NCI-H1694 (cell line): ENCODE measurements at regions not wholly inside any gene's neighbourhood (a gene's known extent, or its start where the extent isn't known, plus 50 kb on each side); places are given as distances from the start of the nearest gene placed in this dataset.

Source experiments
- DNase-seq: peaks from one replicate; lab custom pipeline; 2025; lab: John Stamatoyannopoulos, UW

DNA sequence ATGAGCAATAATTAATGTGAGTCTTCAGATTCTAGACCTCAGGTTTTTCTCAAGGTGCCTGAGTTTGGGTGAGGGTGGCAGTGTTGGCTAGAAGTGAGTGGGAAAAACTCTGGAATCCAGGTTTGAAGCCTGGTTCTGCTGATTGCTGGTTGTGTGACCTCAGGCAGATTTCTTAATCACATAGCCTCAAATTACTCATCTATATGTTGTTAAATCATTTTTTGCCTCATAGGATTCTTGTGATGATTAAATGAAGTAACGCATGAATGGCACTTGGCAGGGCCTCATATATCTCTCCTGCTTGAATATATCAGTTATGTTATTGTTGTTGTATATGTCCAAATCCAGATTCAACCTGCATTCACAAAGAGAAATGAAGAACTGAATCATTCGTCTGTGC lies 60.5 kb downstream of the NR2F2 start:
- no peak for DNase-seq

- DNase-seq = no peak
These were observed 62.1 kb downstream of the NR2F2 start for GRCh38 chr15:96392380-96393208.

DNA sequence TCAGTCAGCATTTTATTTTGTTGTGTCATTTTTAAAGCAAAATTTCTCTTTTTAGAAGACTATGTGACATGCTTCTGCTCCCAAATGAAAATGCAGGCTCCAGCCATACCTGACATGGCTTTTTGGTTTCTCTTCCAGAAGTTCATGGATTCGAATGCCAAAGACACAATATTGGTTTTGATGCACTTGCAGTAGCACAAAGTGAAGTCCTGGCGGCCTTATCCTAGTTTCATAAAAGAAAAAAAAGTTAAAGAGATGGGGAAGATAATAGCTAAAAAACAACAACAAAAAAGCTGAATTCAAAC lies 62.7 kb downstream of the NR2F2 start:
- DNase-seq = no peak

- DNase-seq = no peak
These were observed 65.2 kb downstream of the NR2F2 start for GRCh38 chr15:96395687-96396086.

DNA sequence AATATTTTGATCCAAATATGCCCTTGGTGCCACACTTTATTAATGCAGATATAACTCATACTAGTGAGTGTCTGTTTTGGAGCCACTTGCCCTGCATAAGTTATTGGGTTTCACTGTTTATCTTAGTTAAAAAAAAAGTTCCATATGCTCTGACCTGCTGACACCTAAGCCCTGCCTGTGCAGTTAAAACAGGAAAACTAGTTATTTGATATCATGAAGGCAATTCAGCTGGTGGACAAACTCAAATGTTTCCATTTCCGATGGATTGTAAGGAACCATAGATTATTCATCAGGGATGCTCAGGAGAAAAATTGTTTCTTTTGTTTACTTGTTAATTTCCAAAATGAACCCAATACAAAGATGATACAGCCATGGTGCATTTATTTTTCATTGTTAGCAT lies 68.3 kb downstream of the NR2F2 start:
- no peak for DNase-seq

GRCh38 chr15:96402403-96402802 lies 71.9 kb downstream of the NR2F2 start:
- DNase-seq = no peak

GRCh38 chr15:96403071-96403470 lies 72.6 kb downstream of the NR2F2 start:
- DNase-seq = no peak

- DNase-seq = no peak
These were observed 73.4 kb downstream of the NR2F2 start for GRCh38 chr15:96403932-96404331.

GRCh38 chr15:96404560-96404959 lies 74.1 kb downstream of the NR2F2 start:
- no peak for DNase-seq

GRCh38 chr15:96406291-96406690 lies 75.8 kb downstream of the NR2F2 start:
- DNase-seq = no peak

- no peak for DNase-seq
These were observed 76.2 kb downstream of the NR2F2 start for GRCh38 chr15:96406701-96407100.

DNA sequence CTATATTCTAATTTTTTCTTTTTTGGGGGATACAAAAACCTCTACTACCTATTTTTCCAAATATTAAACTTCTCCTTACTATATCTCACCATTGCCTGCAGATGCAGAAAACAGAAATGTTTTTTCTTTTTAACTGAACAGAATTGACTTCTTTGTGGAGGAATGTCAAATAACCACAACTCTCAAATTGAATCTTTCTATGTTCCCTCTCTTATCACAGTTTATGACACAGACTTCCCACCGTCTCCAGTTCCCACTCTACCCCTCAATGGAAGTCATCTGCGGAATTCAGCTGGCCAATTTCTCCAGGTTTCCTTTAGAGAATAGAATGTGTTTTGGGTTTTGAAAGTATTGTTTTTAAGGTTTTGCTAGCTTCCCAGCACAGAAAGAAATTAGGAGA lies 77.0 kb downstream of the NR2F2 start:
- no peak for DNase-seq

GRCh38 chr15:96408591-96409183 lies 78.2 kb downstream of the NR2F2 start:
- no peak for DNase-seq

DNA sequence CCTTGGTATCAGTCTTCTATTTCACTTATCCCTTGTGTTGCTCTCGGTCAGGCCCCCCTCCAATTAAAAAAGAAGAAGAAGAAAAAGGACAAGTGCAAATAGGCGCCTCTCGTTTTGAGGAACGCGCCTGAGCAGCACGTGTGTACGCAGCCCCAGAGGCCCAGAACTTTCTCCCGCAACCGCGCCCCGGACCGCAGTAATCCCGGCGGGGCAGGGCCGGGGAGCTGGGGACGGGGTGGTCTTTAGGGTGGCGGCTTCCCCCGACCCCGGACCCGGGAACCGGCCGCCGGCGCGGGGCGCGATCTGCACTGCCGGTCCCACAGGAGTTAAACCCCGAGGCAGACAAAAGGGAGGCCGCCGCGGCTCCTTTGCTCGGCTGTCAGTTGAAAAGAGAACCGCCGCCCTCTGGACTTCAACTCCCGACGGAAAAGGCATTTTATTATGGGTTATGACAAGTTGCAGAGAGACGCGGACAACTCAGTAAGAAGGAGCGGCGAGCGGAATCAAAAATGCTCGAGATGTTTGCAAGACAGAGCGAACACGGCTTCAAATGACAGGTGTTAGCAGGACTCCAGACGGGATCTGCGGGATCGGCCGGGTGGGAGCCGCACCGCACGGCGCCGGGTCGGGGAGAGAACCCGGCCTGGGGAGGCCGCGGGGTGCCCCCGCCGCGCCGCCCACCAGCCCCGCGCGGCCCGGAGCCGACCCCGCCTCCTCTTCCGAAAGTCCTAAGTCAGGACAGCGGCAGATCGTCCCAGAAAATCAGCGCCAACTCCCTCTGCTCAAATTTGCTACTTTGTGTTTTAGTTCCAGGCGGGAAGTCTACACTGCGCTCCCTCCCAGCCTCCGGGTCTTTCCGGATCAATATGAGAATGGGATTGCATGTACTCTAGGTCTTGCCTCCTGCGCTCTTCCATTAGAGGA lies 79.0 kb downstream of the NR2F2 start:
- DNase-seq = no peak

DNA sequence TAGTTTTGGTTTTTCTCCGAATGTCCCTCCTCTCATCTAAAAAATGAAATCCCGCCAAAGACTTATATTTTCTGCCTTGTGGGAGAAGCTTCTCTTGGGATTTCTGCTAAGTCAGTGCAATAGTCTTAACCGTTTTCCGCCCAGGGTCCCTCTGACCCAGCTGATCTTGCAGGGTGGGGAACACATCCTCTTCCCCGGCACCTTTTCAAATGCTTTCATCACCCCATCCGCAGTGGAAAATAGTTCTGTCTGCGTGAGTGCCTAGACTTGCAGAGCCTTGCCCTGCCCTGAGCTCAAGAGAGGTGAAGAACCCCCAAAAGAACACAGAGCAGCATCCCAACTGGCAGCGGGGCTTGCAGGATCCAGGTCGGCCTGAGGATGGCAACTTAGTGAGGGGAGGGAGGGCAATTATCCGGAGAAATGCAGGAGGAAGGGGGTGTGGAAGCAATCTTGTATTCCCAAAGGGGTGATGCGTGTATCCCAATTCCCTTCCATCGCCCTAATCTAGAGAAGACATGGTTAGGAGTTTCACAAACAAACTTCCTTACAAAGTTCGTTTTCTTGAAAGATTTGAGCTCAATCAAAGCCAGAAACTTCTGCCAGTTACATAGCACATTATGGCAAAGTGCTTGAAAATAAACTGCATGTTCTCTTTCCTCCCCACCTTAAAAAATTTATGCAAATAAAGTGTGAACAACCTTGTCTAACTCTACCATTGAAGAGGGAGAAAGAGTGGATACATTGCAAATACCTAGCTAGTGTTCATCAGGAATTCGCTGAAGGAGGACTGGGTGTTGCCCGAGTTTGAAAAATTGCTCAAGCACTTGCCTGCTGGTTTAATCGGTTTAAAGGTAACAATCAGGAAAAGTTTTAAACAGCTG lies 79.9 kb downstream of the NR2F2 start:
- DNase-seq = no peak

DNA sequence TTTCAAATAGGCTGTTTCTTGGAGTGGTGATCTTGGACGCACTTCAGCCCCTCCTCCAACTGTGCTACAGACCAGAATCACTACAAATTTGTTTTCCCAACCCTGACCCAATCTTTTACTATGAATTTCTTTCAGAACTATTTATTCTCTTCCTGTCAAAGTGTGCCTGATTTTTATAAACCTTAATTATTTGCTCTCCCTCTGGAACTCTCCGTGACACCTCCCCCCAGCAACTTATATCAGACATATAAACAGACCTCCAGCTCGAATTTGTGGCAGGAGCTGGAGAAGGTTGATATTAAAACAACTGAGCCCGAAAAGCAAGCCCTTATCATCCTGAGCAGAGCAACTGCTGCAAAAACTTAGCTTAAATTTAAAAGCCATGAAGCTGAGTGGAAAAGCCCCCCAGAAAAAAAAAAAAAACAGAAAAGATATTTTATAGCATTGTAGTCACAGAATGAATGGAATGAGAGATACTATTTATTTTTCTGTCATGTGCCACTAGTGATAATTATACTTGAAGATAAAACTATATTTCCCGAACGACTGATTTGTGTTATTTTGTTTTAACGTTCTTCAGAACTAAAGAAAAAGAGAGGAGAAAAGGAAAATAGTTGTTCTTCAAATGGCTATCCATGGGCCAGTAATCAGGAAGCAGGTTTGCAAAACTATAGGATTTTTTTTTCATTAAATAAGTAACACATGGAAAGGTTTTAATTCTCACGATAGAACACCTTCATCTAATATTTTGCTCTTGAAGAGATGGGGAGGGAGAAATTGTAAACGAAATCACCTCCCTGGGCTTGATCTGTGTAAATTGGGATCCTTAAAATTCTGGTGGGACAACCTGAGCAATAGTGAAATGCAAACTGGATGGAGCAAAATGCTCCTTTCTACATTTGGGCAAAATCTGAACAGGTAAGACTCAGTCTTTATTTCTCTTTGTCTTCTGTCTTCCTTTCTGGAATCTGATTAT lies 80.8 kb downstream of the NR2F2 start:
- DNase-seq = no peak

- DNase-seq = no peak
These were observed 81.8 kb downstream of the NR2F2 start for GRCh38 chr15:96412045-96412905.

DNA sequence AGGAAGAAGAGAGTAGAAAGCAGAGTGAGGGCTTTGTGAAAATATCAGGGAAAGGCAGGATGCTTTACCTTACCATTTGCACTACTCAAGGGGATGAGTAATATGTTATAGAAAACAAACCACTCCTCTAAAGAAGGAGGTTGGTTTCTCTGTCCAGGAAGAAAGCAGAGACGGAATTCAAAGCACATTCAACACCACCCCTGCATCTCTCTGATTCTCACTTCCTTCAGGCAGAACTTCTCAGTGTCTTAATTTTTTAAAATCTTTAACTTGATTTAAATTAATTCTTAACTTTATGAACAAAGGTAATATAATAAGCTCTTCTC lies 82.4 kb downstream of the NR2F2 start:
- no peak for DNase-seq

GRCh38 chr15:96413657-96414056 lies 83.2 kb downstream of the NR2F2 start:
- DNase-seq = no peak

DNA sequence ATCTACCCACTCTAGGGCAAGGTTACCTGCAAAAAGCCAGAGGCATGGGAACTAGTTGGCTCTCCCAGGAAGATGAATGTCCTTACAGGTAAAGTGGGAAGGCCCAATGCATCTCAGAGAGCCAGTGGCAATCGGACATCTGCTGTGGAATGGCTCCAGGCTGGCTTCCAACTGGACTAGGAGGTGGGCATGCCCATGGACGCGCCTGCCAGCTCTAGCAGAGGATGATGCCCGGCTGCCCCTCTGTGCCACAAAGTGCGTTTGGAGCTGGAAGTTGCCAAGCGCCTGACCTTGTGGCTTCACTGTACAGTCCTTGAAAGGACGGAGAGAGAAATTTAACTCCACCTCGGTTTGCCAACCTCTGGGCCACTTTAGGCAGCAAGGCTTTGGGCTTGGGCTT lies 84.4 kb downstream of the NR2F2 start:
- no peak for DNase-seq
